Activated CD4-positive, alpha-beta T cell treated with anti-CD3 and anti-CD28 coated beads for 36 hours (primary cell): ENCODE measurements at regions not wholly inside any gene's neighbourhood (a gene's known extent, or its start where the extent isn't known, plus 50 kb on each side); places are given as distances from the start of the nearest gene placed in this dataset.

Source experiments
- ATAC-seq: fragments of 200-7000 bp; cut with Tn5 transposase; one replicate; pipeline ENCODE4 v1.10.0; 2021; ENCODE audit warnings: mild to moderate bottlenecking, moderate library complexity
- CTCF ChIA-PET: fragments of 350-600 bp; sonication (Branson Sonifier 250); formaldehyde crosslinking; loops from one replicate; lab custom pipeline; 2021; ENCODE audit warnings: antibody characterized with exemption; lab: Charles Lee
- POLR2A ChIA-PET: fragments of 350-600 bp; sonication (Branson Sonifier 250); formaldehyde crosslinking; loops from one replicate; lab custom pipeline; 2021; ENCODE audit warnings: antibody characterized with exemption, inconsistent platforms; lab: Charles Lee
- DNase-seq: peaks from one replicate; pipeline ENCODE4 v3.0.0-alpha.2; 2020
- H3K27ac Mint-ChIP-seq: one replicate; pipeline ENCODE4 v1.8.0; 2021; ENCODE audit warnings: mixed read lengths
- H3K27me3 Mint-ChIP-seq: one replicate; pipeline ENCODE4 v1.8.0; 2021; ENCODE audit warnings: mixed read lengths
- H3K36me3 Mint-ChIP-seq: one replicate; pipeline ENCODE4 v1.8.0; 2021; ENCODE audit warnings: low read depth, mixed read lengths
- H3K4me1 Mint-ChIP-seq: one replicate; pipeline ENCODE4 v1.8.0; 2021; ENCODE audit warnings: mixed read lengths
- H3K4me3 Mint-ChIP-seq: one replicate; pipeline ENCODE4 v1.8.0; 2021; ENCODE audit warnings: mild to moderate bottlenecking, moderate library complexity, mixed read lengths
- H3K9me3 Mint-ChIP-seq: one replicate; pipeline ENCODE4 v1.8.0; 2021; ENCODE audit warnings: low read depth, mixed read lengths
- intact Hi-C, 2 experiments: fragments of 100-400 bp; cut with DNase I in 1 of 2; cut with micrococcal nuclease in 1 of 2; formaldehyde crosslinking; loops; one replicate each; pipeline versions ENCODE4 v1.14.2 to v1.15.1; 2022 to 2024; cut with DNase I, micrococcal nuclease

- intact Hi-C loops: no loop called here
- peak; percentile 27 for DNase-seq
- Mint-ChIP-seq H3K4me1 (no peaks in the 10 kb centered on the region), H3K9me3 (no peaks in the 10 kb centered on the region), H3K27me3 (no peaks in the 10 kb centered on the region), H3K36me3 (no peaks in the 10 kb centered on the region), H3K27ac (no peak overlapping the region), H3K4me3 (no peak overlapping the region)
- POLR2A ChIA-PET: no interaction called here
- peak; percentile 77 for ATAC-seq
- CTCF ChIA-PET: no interaction called here
These were observed 742.6 kb upstream of the HS6ST1 start for GRCh38 chr2:129061069-129061768.

- no peaks in the 10 kb centered on the region for H3K27me3 Mint-ChIP-seq
- ATAC-seq (no peak), DNase-seq (no peak)
- CTCF ChIA-PET: no interaction called here
- H3K4me3 Mint-ChIP-seq: no peak overlapping the region
- H3K4me1 Mint-ChIP-seq: no peaks in the 10 kb centered on the region
- intact Hi-C loops: no loop called here
- no peaks in the 10 kb centered on the region for H3K36me3 Mint-ChIP-seq
- H3K9me3 Mint-ChIP-seq: no peaks in the 10 kb centered on the region
- no peak overlapping the region for H3K27ac Mint-ChIP-seq
- POLR2A ChIA-PET: no interaction called here
These were observed 743.1 kb upstream of the HS6ST1 start for GRCh38 chr2:129061769-129062121.

GRCh38 chr2:129062146-129062912 lies 743.7 kb upstream of the HS6ST1 start:
- Mint-ChIP-seq H3K4me3 (no peak overlapping the region), H3K27ac (no peak overlapping the region), H3K4me1 (no peaks in the 10 kb centered on the region), H3K9me3 (no peaks in the 10 kb centered on the region), H3K36me3 (no peaks in the 10 kb centered on the region), H3K27me3 (no peaks in the 10 kb centered on the region)
- intact Hi-C loops: no loop called here
- ATAC-seq (no peak), DNase-seq (no peak)
- POLR2A ChIA-PET: no interaction called here
- CTCF ChIA-PET: no interaction called here

- DNase-seq (no peak), ATAC-seq (no peak)
- POLR2A ChIA-PET: no interaction called here
- H3K36me3 Mint-ChIP-seq: no peaks in the 10 kb centered on the region
- no peaks in the 10 kb centered on the region for H3K9me3 Mint-ChIP-seq
- H3K4me3 Mint-ChIP-seq: no peak overlapping the region
- intact Hi-C loops: no loop called here
- H3K4me1 Mint-ChIP-seq: no peaks in the 10 kb centered on the region
- no peaks in the 10 kb centered on the region for H3K27me3 Mint-ChIP-seq
- no peak overlapping the region for H3K27ac Mint-ChIP-seq
- CTCF ChIA-PET: no interaction called here
These were observed 748.4 kb upstream of the HS6ST1 start for GRCh38 chr2:129067070-129067469.

GRCh38 chr2:129067953-129068352 lies 749.3 kb upstream of the HS6ST1 start:
- Mint-ChIP-seq H3K4me1 (no peaks in the 10 kb centered on the region), H3K9me3 (no peaks in the 10 kb centered on the region), H3K36me3 (no peaks in the 10 kb centered on the region), H3K4me3 (no peak overlapping the region), H3K27ac (no peak overlapping the region), H3K27me3 (no peaks in the 10 kb centered on the region)
- DNase-seq (no peak), ATAC-seq (no peak)
- ChIA-PET POLR2A (no interaction called here), CTCF (no interaction called here)
- intact Hi-C loops: no loop called here

- no peaks in the 10 kb centered on the region for H3K36me3 Mint-ChIP-seq
- H3K27ac Mint-ChIP-seq: no peak overlapping the region
- H3K9me3 Mint-ChIP-seq: no peaks in the 10 kb centered on the region
- H3K4me3 Mint-ChIP-seq: no peak overlapping the region
- no peak for DNase-seq
- intact Hi-C loops: no loop called here
- no peaks in the 10 kb centered on the region for H3K4me1 Mint-ChIP-seq
- H3K27me3 Mint-ChIP-seq: no peaks in the 10 kb centered on the region
- ChIA-PET POLR2A (no interaction called here), CTCF (no interaction called here)
- no peak for ATAC-seq
These were observed 749.9 kb upstream of the HS6ST1 start for GRCh38 chr2:129068543-129068942.

GRCh38 chr2:129069875-129070594 lies 751.4 kb upstream of the HS6ST1 start:
- intact Hi-C loops: no loop called here
- ChIA-PET POLR2A (no interaction called here), CTCF (no interaction called here)
- Mint-ChIP-seq H3K27ac (no peak overlapping the region), H3K36me3 (no peaks in the 10 kb centered on the region), H3K4me3 (no peak overlapping the region), H3K27me3 (no peaks in the 10 kb centered on the region), H3K4me1 (no peaks in the 10 kb centered on the region), H3K9me3 (no peaks in the 10 kb centered on the region)
- no peak for DNase-seq
- ATAC-seq: no peak

GRCh38 chr2:129070663-129071062 lies 752.0 kb upstream of the HS6ST1 start:
- H3K4me1 Mint-ChIP-seq: no peaks in the 10 kb centered on the region
- H3K36me3 Mint-ChIP-seq: no peaks in the 10 kb centered on the region
- ATAC-seq (no peak), DNase-seq (no peak)
- intact Hi-C loops: no loop called here
- ChIA-PET CTCF (interaction anchor here (0.7 kb wide), 1 partner anchor 181 kb away, joined by 3 read pairs; no protein-coding TSS in a partner anchor), POLR2A (no interaction called here)
- no peaks in the 10 kb centered on the region for H3K27me3 Mint-ChIP-seq
- H3K9me3 Mint-ChIP-seq: no peaks in the 10 kb centered on the region
- no peak overlapping the region for H3K27ac Mint-ChIP-seq
- H3K4me3 Mint-ChIP-seq: no peak overlapping the region

- ChIA-PET CTCF (no interaction called here), POLR2A (no interaction called here)
- Mint-ChIP-seq H3K27ac (no peak overlapping the region), H3K36me3 (no peaks in the 10 kb centered on the region), H3K27me3 (no peaks in the 10 kb centered on the region), H3K9me3 (no peaks in the 10 kb centered on the region), H3K4me1 (no peaks in the 10 kb centered on the region), H3K4me3 (no peak overlapping the region)
- ATAC-seq: no peak
- DNase-seq: no peak
- intact Hi-C loops: no loop called here
These were observed 752.9 kb upstream of the HS6ST1 start for GRCh38 chr2:129071531-129071930.

GRCh38 chr2:129074298-129074920 lies 755.7 kb upstream of the HS6ST1 start:
- no peak overlapping the region for H3K27ac Mint-ChIP-seq

GRCh38 chr2:129078548-129078947 lies 759.9 kb upstream of the HS6ST1 start:
- ATAC-seq (no peak), DNase-seq (no peak)
- Mint-ChIP-seq H3K36me3 (no peaks in the 10 kb centered on the region), H3K27me3 (no peaks in the 10 kb centered on the region), H3K4me1 (no peaks in the 10 kb centered on the region), H3K27ac (no peak overlapping the region), H3K4me3 (no peak overlapping the region), H3K9me3 (no peaks in the 10 kb centered on the region)
- intact Hi-C loops: no loop called here
- CTCF ChIA-PET: interaction anchor here (0.7 kb wide), 1 partner anchor 452 kb away, joined by 3 read pairs; no protein-coding TSS in a partner anchor
- POLR2A ChIA-PET: no interaction called here

More at GRCh38 chr2:129074298-129074920, 755.7 kb upstream of the HS6ST1 start:
- H3K4me1 Mint-ChIP-seq: no peaks in the 10 kb centered on the region
- H3K9me3 Mint-ChIP-seq: no peaks in the 10 kb centered on the region
- H3K36me3 Mint-ChIP-seq: no peaks in the 10 kb centered on the region
- ChIA-PET POLR2A (no interaction called here), CTCF (no interaction called here)
- no peaks in the 10 kb centered on the region for H3K27me3 Mint-ChIP-seq
- DNase-seq (no peak), ATAC-seq (no peak)
- H3K4me3 Mint-ChIP-seq: no peak overlapping the region
- intact Hi-C loops: no loop called here
